NCI-H1092 (cell line): ENCODE measurements at regions not wholly inside any gene's neighbourhood (a gene's known extent, or its start where the extent isn't known, plus 50 kb on each side); places are given as distances from the start of the nearest gene placed in this dataset.
A peak's percentile ranks its signal among the peaks of the same experiment; 100 is the strongest.

Experiments
- DNase-seq: peaks from one replicate; lab custom pipeline; 2025; lab: John Stamatoyannopoulos, UW

DNA sequence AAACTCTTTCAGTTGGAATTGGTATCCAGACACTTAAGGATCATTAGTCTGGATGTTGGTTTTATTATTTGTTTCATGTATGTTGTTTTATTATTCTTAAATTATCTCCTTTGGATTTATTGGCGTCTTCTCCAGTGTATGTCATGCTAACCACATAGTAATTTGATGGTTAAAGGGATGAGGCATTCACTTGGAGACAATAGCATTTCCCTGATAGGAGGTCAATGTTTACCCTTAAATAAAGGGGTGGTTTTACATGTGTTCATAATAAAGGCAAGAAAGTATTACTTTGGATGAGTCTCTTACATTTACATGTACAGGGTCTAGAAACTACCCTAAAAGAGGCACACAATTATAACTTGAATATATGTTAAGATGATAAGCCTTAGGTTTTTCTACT is 51.2 kb upstream of the RNF144B start:
- no peak for DNase-seq

GRCh38 chr6:18334251-18334650 is 52.9 kb upstream of the RNF144B start:
- no peak for DNase-seq

DNA sequence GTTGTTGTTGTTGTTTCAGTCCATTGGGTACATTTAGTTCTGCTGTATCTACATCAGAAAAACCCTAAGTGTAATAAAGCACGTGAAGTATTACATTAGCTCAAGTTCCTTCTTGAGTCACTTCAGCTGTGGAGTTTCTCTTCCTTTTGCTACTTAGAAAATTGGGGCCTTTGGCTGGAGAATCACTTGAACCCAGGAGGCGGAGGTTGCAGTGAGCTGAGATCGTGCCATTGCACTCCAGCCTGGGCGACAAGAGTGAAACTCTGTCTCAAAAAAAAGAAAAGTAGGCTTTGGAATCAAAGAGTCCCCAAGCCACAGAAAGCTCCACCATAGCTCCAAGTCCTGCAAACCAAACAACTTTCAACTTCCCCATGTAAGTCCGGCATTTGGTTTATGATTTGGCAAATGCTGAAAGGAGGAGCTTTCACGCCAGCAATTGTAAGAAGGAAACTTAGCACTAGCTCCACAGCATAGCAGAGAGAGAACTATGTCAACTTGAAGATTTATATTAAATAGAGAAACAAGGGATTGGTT is 56.5 kb upstream of the RNF144B start:
- DNase-seq, result no peak

GRCh38 chr6:18329776-18330175 is 57.4 kb upstream of the RNF144B start:
- no peak for DNase-seq

DNA sequence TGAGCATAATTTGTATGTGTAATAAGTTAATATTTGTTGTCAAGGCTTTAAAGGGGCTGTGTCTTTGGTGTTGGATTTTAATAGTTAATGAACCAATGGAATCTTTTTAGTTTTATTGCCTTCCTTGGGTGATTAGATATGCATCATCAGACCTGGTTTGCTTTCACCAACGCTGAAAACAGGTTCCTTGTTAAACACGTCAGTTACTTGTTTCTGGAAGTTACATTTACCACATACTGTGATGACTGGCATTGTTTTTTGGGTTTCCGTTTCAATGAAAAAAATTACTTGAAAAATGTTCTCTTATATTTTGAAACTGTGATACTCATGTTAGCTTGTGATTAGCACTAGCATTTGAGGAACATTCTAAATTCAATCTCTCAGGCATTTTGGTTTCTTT is 58.6 kb upstream of the RNF144B start:
- DNase-seq, result no peak

DNA sequence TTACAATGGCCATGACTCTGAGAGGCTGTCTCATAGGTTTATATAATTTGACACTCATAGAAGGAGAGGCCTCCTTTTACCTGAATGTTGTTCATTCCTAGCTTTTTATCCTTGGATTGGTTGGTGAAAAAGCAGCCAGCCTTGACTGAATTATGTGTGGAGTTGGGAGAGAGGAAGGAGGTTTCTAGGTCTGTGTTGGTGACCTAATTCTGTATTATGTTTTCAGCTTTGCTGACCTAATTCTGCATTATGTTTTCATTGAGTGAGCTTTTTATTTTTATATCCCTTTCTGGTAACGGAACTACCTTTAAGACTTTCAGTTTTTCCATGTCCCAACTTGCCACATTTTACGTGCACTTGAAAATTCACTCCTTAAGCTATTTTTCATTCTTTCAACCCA is 59.1 kb upstream of the RNF144B start:
- no peak for DNase-seq

DNA sequence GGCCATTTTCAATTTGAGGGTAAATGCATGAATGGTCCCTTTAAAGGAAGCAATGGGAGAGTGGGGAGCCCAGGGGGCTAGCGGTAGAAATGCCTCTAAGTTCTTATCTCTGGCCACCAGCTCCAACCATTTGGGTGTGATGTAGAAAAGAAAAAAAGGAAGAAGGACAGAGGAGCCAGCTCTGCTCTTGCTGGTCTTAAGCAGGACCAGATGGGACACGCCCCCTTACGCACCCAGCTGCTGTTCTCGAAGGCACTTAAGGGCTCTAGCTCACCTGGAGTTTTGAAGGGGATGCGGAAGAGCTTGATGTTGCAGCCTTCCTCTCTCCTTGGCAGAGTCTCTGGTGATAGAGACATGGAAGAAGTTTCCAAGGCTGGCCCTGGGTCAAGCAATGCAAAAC is 59.5 kb upstream of the RNF144B start:
- DNase-seq, result no peak

DNA sequence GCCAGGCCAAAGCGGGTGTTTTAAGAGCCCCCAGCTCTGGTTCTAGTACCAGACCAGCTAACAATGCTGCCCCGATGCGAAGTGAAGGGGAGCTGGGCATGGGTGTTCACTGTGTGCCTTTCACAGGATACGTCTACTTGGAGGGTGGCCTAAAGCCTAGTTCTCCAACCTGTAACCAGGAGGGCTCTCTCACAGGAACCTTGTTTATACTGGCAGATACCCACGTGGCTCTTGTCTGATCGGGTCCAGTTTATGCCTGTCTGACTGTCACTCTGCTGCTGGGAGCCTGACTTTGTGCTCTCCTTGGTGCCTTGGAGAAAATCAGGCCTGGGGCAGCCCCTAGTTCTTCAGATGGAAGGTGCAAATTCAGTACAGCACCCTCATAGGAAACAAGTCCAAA is 60.2 kb upstream of the RNF144B start:
- DNase-seq, result no peak

DNA sequence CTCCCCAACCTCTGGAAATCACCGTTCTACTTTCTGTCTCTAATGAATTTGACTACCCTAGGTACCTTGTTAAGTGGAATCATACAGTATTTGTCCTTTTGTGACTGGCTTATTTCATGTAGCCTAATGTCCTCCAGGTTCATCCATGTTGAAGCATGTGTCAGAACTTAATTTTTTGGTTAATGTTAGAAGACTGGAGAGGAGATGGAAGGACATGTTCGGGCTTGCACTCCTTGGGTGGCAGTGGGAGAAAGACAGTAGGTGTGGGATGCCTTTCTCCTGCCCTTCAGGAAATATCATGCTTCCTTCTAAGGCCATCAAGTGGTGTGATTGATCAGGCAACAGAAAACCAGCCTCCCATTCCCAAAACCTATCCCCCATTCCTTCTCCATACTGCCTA is 61.1 kb upstream of the RNF144B start:
- no peak for DNase-seq

DNA sequence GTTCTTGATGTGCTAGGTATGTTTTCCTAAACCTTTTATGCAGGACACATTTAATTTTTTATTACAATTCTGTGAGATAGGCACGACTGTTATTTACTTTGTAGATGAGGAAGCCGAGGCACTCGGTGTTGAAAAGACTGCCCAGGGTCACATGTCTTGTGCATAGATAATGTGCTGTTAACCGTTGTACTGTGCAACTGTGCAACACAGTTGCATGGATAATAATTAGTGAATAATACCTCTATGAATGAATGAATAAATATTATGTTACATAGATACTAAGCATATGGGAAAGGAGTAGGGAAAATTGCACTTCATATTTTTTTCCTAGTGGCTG is 60.3 kb upstream of the DEK start:
- no peak for DNase-seq

DNA sequence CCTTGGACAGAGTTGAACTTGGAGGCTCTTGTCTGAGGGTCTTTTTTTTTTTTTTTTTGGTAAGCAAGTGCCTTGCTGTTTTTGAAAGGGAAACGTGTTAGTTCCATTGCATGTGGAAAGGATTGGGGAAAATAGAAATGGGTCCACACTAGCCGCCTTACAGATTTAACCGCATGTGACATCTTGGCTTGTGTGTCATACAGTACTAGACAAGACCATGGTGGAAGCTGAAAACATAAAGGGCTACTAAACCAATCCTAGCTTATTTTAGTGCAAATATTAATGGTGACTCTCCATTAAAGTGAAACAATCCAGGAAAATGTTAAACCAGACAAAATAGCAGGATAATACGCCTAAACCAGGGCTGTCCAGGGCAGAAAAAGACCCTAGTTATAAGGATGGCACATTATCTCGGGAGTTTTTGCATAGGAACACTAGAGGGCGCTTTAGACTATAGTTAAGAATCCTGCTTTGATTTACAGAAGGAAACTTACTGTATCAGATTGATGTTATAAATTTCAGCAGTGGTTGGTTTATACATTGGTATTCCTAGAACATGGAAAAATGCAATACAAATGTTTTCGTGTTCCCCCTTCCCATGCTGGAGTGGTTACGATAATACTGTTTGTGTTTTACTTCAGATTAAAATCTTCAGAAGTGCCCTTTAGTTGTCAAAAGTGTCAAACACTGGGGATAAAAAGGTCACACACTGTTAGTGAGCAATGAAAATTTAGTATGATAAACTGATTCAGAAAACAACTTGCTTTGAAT is 59.8 kb upstream of the DEK start:
- DNase-seq, result peak; percentile 3

- DNase-seq, result no peak
These were observed 53.5 kb upstream of the DEK start for GRCh38 chr6:18317850-18318249.

- no peak for DNase-seq
These were observed 50.1 kb upstream of the DEK start for GRCh38 chr6:18314317-18314997.
